Stomach (tissue), 4 donors: ENCODE measurements at regions not wholly inside any gene's neighbourhood (a gene's known extent, or its start where the extent isn't known, plus 50 kb on each side); places are given as distances from the start of the nearest gene placed in this dataset.

Experiments used
- CTCF ChIP-seq, 7 experiments: fragments of 450-650 bp in 4 of 7; fragments of 200-600 bp in 3 of 7; sonication (generic) in 3 of 7; IDR thresholded peaks; one replicate each; pipeline ENCODE4 v1.5.1; 2016 to 2019; ENCODE audit warnings: antibody characterized with exemption in 7 of 7, control low read depth in 2 of 7, mild to moderate bottlenecking in 1 of 7
- EP300 ChIP-seq: sonication (generic); formaldehyde crosslinking; IDR thresholded peaks from one replicate; pipeline ENCODE4 v1.6.1; 2017; ENCODE audit warnings: antibody characterized with exemption
- POLR2A ChIP-seq, 4 donors: fragments of 450-650 bp; IDR thresholded peaks; one replicate each; pipeline ENCODE4 v1.6.1; 2016; ENCODE audit warnings: antibody characterized with exemption in 4 of 4, control low read depth in 2 of 4, mild to moderate bottlenecking in 1 of 4, moderate library complexity in 1 of 4

GRCh38 chr3:79906106-79906505, 138.3 kb upstream of the ROBO1 start:
- TF ChIP-seq CTCF (IDR thresholded peaks at IDR 0.05) (no peak), POLR2A (IDR thresholded peaks at IDR 0.05) (no peak), EP300 (no peak)
